Prostate gland (tissue), 2 donors: ENCODE measurements at regions not wholly inside any gene's neighbourhood (a gene's known extent, or its start where the extent isn't known, plus 50 kb on each side); places are given as distances from the start of the nearest gene placed in this dataset.

Source experiments
- DNase-seq: peaks from one replicate; pipeline ENCODE4 v3.0.0-alpha.2; 2019; ENCODE audit warnings: low spot score
- H3K27ac ChIP-seq, 2 donors: fragments of 200-600 bp; sonication (generic); 2 replicates each; pipeline ENCODE4 v1.5.1; 2017 to 2019
- H3K27me3 ChIP-seq: fragments of 200-600 bp; sonication (generic); replicated peaks from 2 replicates; pipeline ENCODE4 v1.5.1; 2019; ENCODE audit not compliant: insufficient read depth
- H3K36me3 ChIP-seq, 2 donors: fragments of 200-600 bp; sonication (generic); 1 replicate in 1 of 2; 2 replicates in 1 of 2; pipeline versions ENCODE4 v1.5.1 to v1.8.1; 2017 to 2019
- H3K4me1 ChIP-seq: fragments of 200-600 bp; sonication (generic); replicated peaks from 2 replicates; pipeline ENCODE4 v1.5.1; 2019
- H3K4me3 ChIP-seq, 2 donors: fragments of 200-600 bp; sonication (generic); 2 replicates each; pipeline ENCODE4 v1.5.1; 2017 to 2019
- H3K9me3 ChIP-seq: fragments of 200-600 bp; sonication (generic); 2 replicates; pipeline ENCODE4 v1.5.1; 2017
- CTCF ChIP-seq, 4 experiments: fragments of 200-600 bp in 2 of 4; fragments of 450-650 bp in 2 of 4; sonication (generic) in 2 of 4; IDR thresholded peaks; 1 replicate in 3 of 4; 2 replicates in 1 of 4; pipeline ENCODE4 v1.5.1; 2016 to 2019; ENCODE audit warnings: antibody characterized with exemption in 4 of 4, mild to moderate bottlenecking in 2 of 4, moderate library complexity in 2 of 4
- POLR2A ChIP-seq: fragments of 450-650 bp; IDR thresholded peaks from one replicate; pipeline ENCODE4 v1.6.1; 2016; ENCODE audit warnings: antibody characterized with exemption, mild to moderate bottlenecking
- POLR2AphosphoS5 ChIP-seq: sonication (generic); formaldehyde crosslinking; IDR thresholded peaks from one replicate; pipeline ENCODE4 v1.6.1; 2017; ENCODE audit warnings: antibody characterized with exemption
- WGBS: methylation state at CpG from one replicate; pipeline ENCODE4 v1.1.5; 2018; 5-methylcytosine and 5-hydroxymethylcytosine counted together
- intact Hi-C: fragments of 100-400 bp; cut with DNase I; formaldehyde crosslinking; loops from one replicate; pipeline ENCODE4 v1.14.2; 2022

GRCh38 chr5:87650284-87650683 lies 237.6 kb upstream of the CCNH start:
- no peak overlapping the region for H3K27ac ChIP-seq
- no peaks in the 10 kb centered on the region for H3K27me3 ChIP-seq
- H3K4me1 ChIP-seq: no peaks in the 10 kb centered on the region
- no peaks in the 10 kb centered on the region for H3K9me3 ChIP-seq
- WGBS: 59% methylated on average over 2 of the region's 2 CpGs
- DNase-seq: no peak
- TF ChIP-seq CTCF (IDR thresholded peaks at IDR 0.05) (no peak), POLR2AphosphoS5 (no peak), POLR2A (no peak)
- no peaks in the 10 kb centered on the region for H3K36me3 ChIP-seq
- intact Hi-C loops: no loop called here
- H3K4me3 ChIP-seq: no peak overlapping the region

GRCh38 chr5:87649455-87649854 lies 236.7 kb upstream of the CCNH start:
- H3K27me3 ChIP-seq: no peaks in the 10 kb centered on the region
- H3K4me3 ChIP-seq: no peak overlapping the region
- no peaks in the 10 kb centered on the region for H3K36me3 ChIP-seq
- 75% methylated on average over 4 of the region's 4 CpGs for WGBS
- H3K27ac ChIP-seq: no peak overlapping the region
- H3K4me1 ChIP-seq: no peaks in the 10 kb centered on the region
- no peak for TF ChIP-seq POLR2AphosphoS5
- no peak for TF ChIP-seq POLR2A
- TF ChIP-seq CTCF (IDR thresholded peaks at IDR 0.05): no peak
- intact Hi-C loops: no loop called here
- no peaks in the 10 kb centered on the region for H3K9me3 ChIP-seq
- DNase-seq: no peak

- no peaks in the 10 kb centered on the region for H3K9me3 ChIP-seq
- no peak for DNase-seq
- no peaks in the 10 kb centered on the region for H3K4me1 ChIP-seq
- intact Hi-C loops: no loop called here
- H3K36me3 ChIP-seq: no peaks in the 10 kb centered on the region
- 36% methylated on average over 3 of the region's 3 CpGs for WGBS
- H3K4me3 ChIP-seq: no peak overlapping the region
- no peak overlapping the region for H3K27ac ChIP-seq
- H3K27me3 ChIP-seq: no peaks in the 10 kb centered on the region
- TF ChIP-seq POLR2AphosphoS5: no peak
- no peak for TF ChIP-seq CTCF (IDR thresholded peaks at IDR 0.05)
- no peak for TF ChIP-seq POLR2A
Observed at GRCh38 chr5:87645224-87645623, 232.5 kb upstream of the CCNH start.

GRCh38 chr5:87640902-87641301 lies 228.2 kb upstream of the CCNH start:
- intact Hi-C loops: no loop called here
- H3K4me1 ChIP-seq: no peaks in the 10 kb centered on the region
- H3K27ac ChIP-seq: no peak overlapping the region
- TF ChIP-seq CTCF (IDR thresholded peaks at IDR 0.05): no peak
- TF ChIP-seq POLR2AphosphoS5: no peak
- H3K27me3 ChIP-seq: no peaks in the 10 kb centered on the region
- no peaks in the 10 kb centered on the region for H3K36me3 ChIP-seq
- no peak overlapping the region for H3K4me3 ChIP-seq
- no peaks in the 10 kb centered on the region for H3K9me3 ChIP-seq
- no peak for DNase-seq

- TF ChIP-seq POLR2AphosphoS5 (no peak), CTCF (IDR thresholded peaks at IDR 0.05) (no peak), POLR2A (no peak)
- no peaks in the 10 kb centered on the region for H3K9me3 ChIP-seq
- H3K4me3 ChIP-seq: no peak overlapping the region
- intact Hi-C loops: no loop called here
- WGBS: 90% methylated on average over 1 of the region's 1 CpG
- no peaks in the 10 kb centered on the region for H3K4me1 ChIP-seq
- no peak overlapping the region for H3K27ac ChIP-seq
- H3K36me3 ChIP-seq: no peaks in the 10 kb centered on the region
- no peak for DNase-seq
- no peaks in the 10 kb centered on the region for H3K27me3 ChIP-seq
Observed at GRCh38 chr5:87627363-87627762, 214.6 kb upstream of the CCNH start.
